Activated CD4-positive, alpha-beta T cell treated with anti-CD3 and anti-CD28 coated beads, Interleukin-2, amount 50 U/mL, for 48 hours (primary cell): ENCODE measurements at regions not wholly inside any gene's neighbourhood (a gene's known extent, or its start where the extent isn't known, plus 50 kb on each side); places are given as distances from the start of the nearest gene placed in this dataset.
A peak's percentile ranks its signal among the peaks of the same experiment; 100 is the strongest.
"Not testable (repeated sequence)": the region's sequence is repeated elsewhere in the genome, so short reads cannot be mapped to it uniquely, and the experiment has no call there.

ENCODE experiments used
- DNase-seq, 2 experiments: peaks; one replicate each; pipeline ENCODE4 v3.0.0-alpha.2; 2020

GRCh38 chr14:88064841-88065240, 59.9 kb downstream of the GPR65 start:
- DNase-seq, result no peak

GRCh38 chr14:88069677-88070076, 64.7 kb downstream of the GPR65 start:
- DNase-seq, result no peak

GRCh38 chr14:88075269-88075981, 70.5 kb downstream of the GPR65 start:
- no peak for DNase-seq

- DNase-seq, result no peak
Measured at GRCh38 chr14:88078525-88078924, 73.6 kb downstream of the GPR65 start.

GRCh38 chr14:88079624-88080023, 74.7 kb downstream of the GPR65 start:
- DNase-seq, result no peak

GRCh38 chr14:88085736-88086135, 80.8 kb downstream of the GPR65 start:
- DNase-seq, result no peak

GRCh38 chr14:88089445-88089844, 84.5 kb downstream of the GPR65 start:
- DNase-seq, result no peak

GRCh38 chr14:88092529-88092928, 87.6 kb downstream of the GPR65 start:
- DNase-seq, result no peak

- DNase-seq, result no peak
Measured at GRCh38 chr14:88095791-88096190, 90.9 kb downstream of the GPR65 start.

GRCh38 chr14:88098163-88098562, 93.2 kb downstream of the GPR65 start:
- no peak for DNase-seq

- no peak for DNase-seq
Measured at GRCh38 chr14:88104710-88105109, 99.8 kb downstream of the GPR65 start.

- no peak for DNase-seq
Measured at GRCh38 chr14:88106377-88106776, 101.4 kb downstream of the GPR65 start.

GRCh38 chr14:88127669-88128068, 122.7 kb downstream of the GPR65 start:
- DNase-seq, result not testable (repeated sequence)

- no peak for DNase-seq
Measured at GRCh38 chr14:88128816-88129215, 123.9 kb downstream of the GPR65 start.

- DNase-seq, result peak; percentile 1 to 7
Measured at GRCh38 chr14:88129306-88130056, 124.5 kb downstream of the GPR65 start.

- DNase-seq, result no peak
Measured at GRCh38 chr14:88130057-88130432, 125.1 kb downstream of the GPR65 start.
